Keratinocyte (primary cell): ENCODE measurements at regions not wholly inside any gene's neighbourhood (a gene's known extent, or its start where the extent isn't known, plus 50 kb on each side); places are given as distances from the start of the nearest gene placed in this dataset.

ENCODE experiments used
- DNase-seq: peaks from one replicate; pipeline ENCODE4 v3.0.0-alpha.2; 2011; ENCODE audit warnings: low read depth, missing footprints, low spot score
- FAIRE-seq: peaks from 2 replicates; lab custom pipeline; 2011; peaks lifted over from hg19 to GRCh38; lab: Jason Lieb, UNC
- H2AFZ ChIP-seq: 2 replicates; pipeline ENCODE4 v1.6.0; 2012; ENCODE audit warnings: low read length, control low read depth, inconsistent platforms; ENCODE audit not compliant: control insufficient read depth
- H3K27ac ChIP-seq: 2 replicates; pipeline ENCODE4 v1.5.1; 2011; ENCODE audit warnings: low read length; ENCODE audit not compliant: control insufficient read depth, insufficient read depth
- H3K27me3 ChIP-seq: 3 replicates; pipeline ENCODE4 v1.6.0; 2011; ENCODE audit warnings: low read length; ENCODE audit not compliant: control insufficient read depth, insufficient read depth; ENCODE audit errors: extremely low read depth
- H3K36me3 ChIP-seq, 2 experiments: 2 replicates in 1 of 2; 3 replicates in 1 of 2; pipeline ENCODE4 v1.5.1; 2011; ENCODE audit warnings: low read length in 2 of 2, mild to moderate bottlenecking in 1 of 2; ENCODE audit not compliant: control insufficient read depth in 2 of 2, insufficient read depth in 2 of 2; ENCODE audit errors: extremely low read depth in 1 of 2
- H3K4me1 ChIP-seq: 3 replicates; pipeline ENCODE4 v1.5.1; 2011; ENCODE audit warnings: low read length; ENCODE audit not compliant: control insufficient read depth, insufficient read depth; ENCODE audit errors: extremely low read depth
- H3K4me2 ChIP-seq: 3 replicates; pipeline ENCODE4 v1.6.0; 2011; ENCODE audit warnings: low read depth, low read length; ENCODE audit not compliant: control insufficient read depth, insufficient read depth; ENCODE audit errors: extremely low read depth
- H3K4me3 ChIP-seq, 3 experiments: fragments of 200-600 bp in 1 of 3; sonication (generic) in 1 of 3; 2 replicates in 2 of 3; 3 replicates in 1 of 3; pipeline ENCODE4 v1.5.1; 2011 to 2016; ENCODE audit warnings: low read length in 3 of 3, mild to moderate bottlenecking in 3 of 3, control low read depth in 2 of 3, inconsistent platforms in 1 of 3, low read depth in 1 of 3, mixed read lengths in 1 of 3, mixed run types in 1 of 3, moderate library complexity in 1 of 3; ENCODE audit not compliant: control insufficient read depth in 2 of 3, insufficient read depth in 2 of 3; ENCODE audit errors: extremely low read depth in 1 of 3
- H3K79me2 ChIP-seq: 2 replicates; pipeline ENCODE4 v1.6.0; 2012; ENCODE audit warnings: low read length; ENCODE audit not compliant: control insufficient read depth, insufficient read depth
- H3K9ac ChIP-seq: 3 replicates; pipeline ENCODE4 v1.6.0; 2011; ENCODE audit warnings: low read length; ENCODE audit not compliant: control insufficient read depth, insufficient read depth; ENCODE audit errors: extremely low read depth
- H3K9me1 ChIP-seq: 3 replicates; pipeline ENCODE4 v1.6.0; 2011; ENCODE audit warnings: low read length; ENCODE audit not compliant: control insufficient read depth, insufficient read depth; ENCODE audit errors: extremely low read depth
- H3K9me3 ChIP-seq: 2 replicates; pipeline ENCODE4 v1.5.1; 2012; ENCODE audit warnings: low read depth, low read length; ENCODE audit not compliant: control insufficient read depth
- H4K20me1 ChIP-seq: 3 replicates; pipeline ENCODE4 v1.6.0; 2011; ENCODE audit warnings: low read length; ENCODE audit not compliant: control insufficient read depth, insufficient read depth; ENCODE audit errors: extremely low read depth
- CTCF ChIP-seq, 3 experiments: IDR thresholded peaks in 1 of 3; conservative IDR thresholded peaks in 1 of 3; optimal IDR thresholded peaks in 1 of 3; 2 replicates in 2 of 3; 3 replicates in 1 of 3; pipeline versions ENCODE3 to v1.5.1; 2011; ENCODE audit warnings: low read length in 3 of 3, mild to moderate bottlenecking in 3 of 3, moderate library complexity in 2 of 3, control low read depth in 1 of 3, inconsistent platforms in 1 of 3; ENCODE audit not compliant: insufficient read depth in 2 of 3; ENCODE audit errors: extremely low read depth in 1 of 3
- EZH2 ChIP-seq: IDR thresholded peaks from one replicate; pipeline ENCODE4 v1.6.1; 2012; ENCODE audit warnings: inconsistent platforms, mild to moderate bottlenecking, low read length, moderate library complexity
- dilution Hi-C: fragments of 300-500 bp; cut with MboI; formaldehyde crosslinking; loops from one replicate; pipeline ENCODE4 v1.7.0; 2020; ENCODE audit warnings: low sequenced_read_pairs; ENCODE audit not compliant: extremely low pct_ligation_motif_present

- Histone ChIP-seq H3K9me3 (no peaks in the 10 kb centered on the region), H3K4me3 (no peak overlapping the region), H3K79me2 (no peaks in the 10 kb centered on the region), H3K36me3 (no peaks in the 10 kb centered on the region), H3K4me2 (no peak overlapping the region), H3K9me1 (no peaks in the 10 kb centered on the region), H3K4me1 (peaks cover 24% of the 10 kb centered on the region), H2AFZ (no peak overlapping the region), H4K20me1 (no peaks in the 10 kb centered on the region), H3K9ac (no peak overlapping the region), H3K27ac (no peak overlapping the region), H3K27me3 (no peaks in the 10 kb centered on the region)
- dilution Hi-C loops = no loop called here
- DNase-seq (no peak), FAIRE-seq (no peak)
- TF ChIP-seq EZH2 (no peak), CTCF (optimal IDR thresholded peaks at IDR 0.05 in 1 of 3, IDR thresholded peaks at IDR 0.05 in 1 of 3, conservative IDR thresholded peaks at IDR 0.05 in 1 of 3; ENCODE audit: extremely low read depth in 1 of 3, insufficient read depth in 2 of 3, low read length in 3 of 3) (no peak)
These were observed 220.3 kb downstream of the ARL4A start for GRCh38 chr7:12907774-12908173.

GRCh38 chr7:12909483-12909882 is 222.1 kb downstream of the ARL4A start:
- H3K9me3 ChIP-seq = no peaks in the 10 kb centered on the region
- no peak overlapping the region for H3K9ac ChIP-seq
- peaks cover 24% of the 10 kb centered on the region for H3K4me1 ChIP-seq
- no peaks in the 10 kb centered on the region for H3K9me1 ChIP-seq
- dilution Hi-C loops = no loop called here
- no peaks in the 10 kb centered on the region for H3K79me2 ChIP-seq
- FAIRE-seq = no peak
- no peak for TF ChIP-seq CTCF (optimal IDR thresholded peaks at IDR 0.05 in 1 of 3, IDR thresholded peaks at IDR 0.05 in 1 of 3, conservative IDR thresholded peaks at IDR 0.05 in 1 of 3; ENCODE audit: extremely low read depth in 1 of 3, insufficient read depth in 2 of 3, low read length in 3 of 3)
- no peak for TF ChIP-seq EZH2
- peak; percentile 9 for DNase-seq
- no peak overlapping the region for H3K4me3 ChIP-seq
- H3K4me2 ChIP-seq = peak overlapping the region; percentile 8
- no peaks in the 10 kb centered on the region for H3K27me3 ChIP-seq
- H4K20me1 ChIP-seq = no peaks in the 10 kb centered on the region
- no peaks in the 10 kb centered on the region for H3K36me3 ChIP-seq
- H2AFZ ChIP-seq = peak overlapping the region; percentile 7
- no peak overlapping the region for H3K27ac ChIP-seq
